ENCODE measurements at regions not wholly inside any gene's neighbourhood (a gene's known extent, or its start where the extent isn't known, plus 50 kb on each side); places are given as distances from the start of the nearest gene placed in this dataset.

GRCh38 chrX:112577146-112577545, 102.6 kb downstream of the LHFPL1 start:
- Histone ChIP-seq H3K36me3 (ENCODE audit: insufficient read depth, low read length) (no peaks in the 10 kb centered on the region), H3K4me1 (ENCODE audit: insufficient read depth, low read length) (no peaks in the 10 kb centered on the region), H4K20me1 (ENCODE audit: insufficient read depth, low read length) (no peaks in the 10 kb centered on the region), H3K4me3 (ENCODE audit: low read depth in 1 of 2, low read length in 2 of 2) (no peak overlapping the region), H2AFZ (ENCODE audit: low read depth, low read length) (no peak overlapping the region), H3K4me2 (ENCODE audit: insufficient read depth, low read length) (no peak overlapping the region), H3K79me2 (ENCODE audit: insufficient read depth, low read length) (no peaks in the 10 kb centered on the region), H3K9me3 (ENCODE audit: insufficient read depth, low read length, severe bottlenecking) (no peaks in the 10 kb centered on the region), H3K27me3 (ENCODE audit: insufficient read depth, low read length, poor library complexity) (no peaks in the 10 kb centered on the region), H3K27ac (ENCODE audit: low read length) (no peak overlapping the region), H3K9ac (ENCODE audit: low read depth, low read length) (no peak overlapping the region)
- DNase-seq, result no peak
- no peak for ATAC-seq (ENCODE audit: insufficient read depth, low read depth)
- TF ChIP-seq EZH2 (IDR thresholded peaks at IDR 0.05; ENCODE audit: borderline replicate concordance, low read depth, low read length, severe bottlenecking) (no peak), CTCF (IDR thresholded peaks at IDR 0.05; ENCODE audit: borderline replicate concordance, extremely low read depth, low read length, poor library complexity, severe bottlenecking) (no peak)

- no peaks in the 10 kb centered on the region for H3K27me3 ChIP-seq (ENCODE audit: insufficient read depth, low read length, poor library complexity)
- H2AFZ ChIP-seq (ENCODE audit: low read depth, low read length), result no peak overlapping the region
- H3K9ac ChIP-seq (ENCODE audit: low read depth, low read length), result no peak overlapping the region
- ATAC-seq (ENCODE audit: insufficient read depth, low read depth), result no peak
- no peak for DNase-seq
- no peak overlapping the region for H3K4me2 ChIP-seq (ENCODE audit: insufficient read depth, low read length)
- H3K27ac ChIP-seq (ENCODE audit: low read length), result no peak overlapping the region
- H4K20me1 ChIP-seq (ENCODE audit: insufficient read depth, low read length), result no peaks in the 10 kb centered on the region
- no peaks in the 10 kb centered on the region for H3K36me3 ChIP-seq (ENCODE audit: insufficient read depth, low read length)
- no peak overlapping the region for H3K4me3 ChIP-seq (ENCODE audit: low read depth in 1 of 2, low read length in 2 of 2)
- no peaks in the 10 kb centered on the region for H3K4me1 ChIP-seq (ENCODE audit: insufficient read depth, low read length)
- TF ChIP-seq EZH2 (IDR thresholded peaks at IDR 0.05; ENCODE audit: borderline replicate concordance, low read depth, low read length, severe bottlenecking), result no peak
- no peak for TF ChIP-seq CTCF (IDR thresholded peaks at IDR 0.05; ENCODE audit: borderline replicate concordance, extremely low read depth, low read length, poor library complexity, severe bottlenecking)
- no peaks in the 10 kb centered on the region for H3K79me2 ChIP-seq (ENCODE audit: insufficient read depth, low read length)
- no peaks in the 10 kb centered on the region for H3K9me3 ChIP-seq (ENCODE audit: insufficient read depth, low read length, severe bottlenecking)
Observed at GRCh38 chrX:112571388-112571787, 108.3 kb downstream of the LHFPL1 start.

GRCh38 chrX:112555831-112556230, 123.9 kb downstream of the LHFPL1 start:
- H3K27ac ChIP-seq (ENCODE audit: low read length), result no peak overlapping the region
- no peaks in the 10 kb centered on the region for H3K9me3 ChIP-seq (ENCODE audit: insufficient read depth, low read length, severe bottlenecking)
- no peak for ATAC-seq (ENCODE audit: insufficient read depth, low read depth)
- H3K4me2 ChIP-seq (ENCODE audit: insufficient read depth, low read length), result no peak overlapping the region
- no peaks in the 10 kb centered on the region for H3K27me3 ChIP-seq (ENCODE audit: insufficient read depth, low read length, poor library complexity)
- H3K4me1 ChIP-seq (ENCODE audit: insufficient read depth, low read length), result no peaks in the 10 kb centered on the region
- no peak overlapping the region for H3K9ac ChIP-seq (ENCODE audit: low read depth, low read length)
- H4K20me1 ChIP-seq (ENCODE audit: insufficient read depth, low read length), result no peaks in the 10 kb centered on the region
- H3K36me3 ChIP-seq (ENCODE audit: insufficient read depth, low read length), result no peaks in the 10 kb centered on the region
- no peak overlapping the region for H3K4me3 ChIP-seq (ENCODE audit: low read depth in 1 of 2, low read length in 2 of 2)
- no peak overlapping the region for H2AFZ ChIP-seq (ENCODE audit: low read depth, low read length)
- no peak for DNase-seq
- H3K79me2 ChIP-seq (ENCODE audit: insufficient read depth, low read length), result no peaks in the 10 kb centered on the region
- TF ChIP-seq EZH2 (IDR thresholded peaks at IDR 0.05; ENCODE audit: borderline replicate concordance, low read depth, low read length, severe bottlenecking) (no peak), CTCF (IDR thresholded peaks at IDR 0.05; ENCODE audit: borderline replicate concordance, extremely low read depth, low read length, poor library complexity, severe bottlenecking) (no peak)

- H3K79me2 ChIP-seq (ENCODE audit: insufficient read depth, low read length), result no peaks in the 10 kb centered on the region
- TF ChIP-seq CTCF (IDR thresholded peaks at IDR 0.05; ENCODE audit: borderline replicate concordance, extremely low read depth, low read length, poor library complexity, severe bottlenecking) (no peak), EZH2 (IDR thresholded peaks at IDR 0.05; ENCODE audit: borderline replicate concordance, low read depth, low read length, severe bottlenecking) (no peak)
- H2AFZ ChIP-seq (ENCODE audit: low read depth, low read length), result no peak overlapping the region
- H3K9me3 ChIP-seq (ENCODE audit: insufficient read depth, low read length, severe bottlenecking), result no peaks in the 10 kb centered on the region
- no peak overlapping the region for H3K9ac ChIP-seq (ENCODE audit: low read depth, low read length)
- H3K4me1 ChIP-seq (ENCODE audit: insufficient read depth, low read length), result no peaks in the 10 kb centered on the region
- no peaks in the 10 kb centered on the region for H3K36me3 ChIP-seq (ENCODE audit: insufficient read depth, low read length)
- no peak overlapping the region for H3K27ac ChIP-seq (ENCODE audit: low read length)
- H4K20me1 ChIP-seq (ENCODE audit: insufficient read depth, low read length), result no peaks in the 10 kb centered on the region
- no peak overlapping the region for H3K4me3 ChIP-seq (ENCODE audit: low read depth in 1 of 2, low read length in 2 of 2)
- ATAC-seq (ENCODE audit: insufficient read depth, low read depth), result no peak
- no peak overlapping the region for H3K4me2 ChIP-seq (ENCODE audit: insufficient read depth, low read length)
- DNase-seq, result no peak
- no peaks in the 10 kb centered on the region for H3K27me3 ChIP-seq (ENCODE audit: insufficient read depth, low read length, poor library complexity)
Observed at GRCh38 chrX:112545051-112545450, 134.7 kb downstream of the LHFPL1 start.
